Sigmoid colon (tissue), 6 donors: ENCODE measurements at regions not wholly inside any gene's neighbourhood (a gene's known extent, or its start where the extent isn't known, plus 50 kb on each side); places are given as distances from the start of the nearest gene placed in this dataset.

Experiments
- DNase-seq: peaks from one replicate; pipeline ENCODE4 v3.0.0-alpha.2; 2019
- H3K27ac ChIP-seq, 4 donors: fragments of 200-600 bp; sonication (generic); one replicate each; pipeline ENCODE4 v1.5.1; 2016 to 2019; ENCODE audit warnings: mild to moderate bottlenecking in 1 of 4
- H3K27me3 ChIP-seq, 3 donors: fragments of 200-600 bp; sonication (generic); one replicate each; pipeline ENCODE4 v1.5.1; 2019; ENCODE audit warnings: mild to moderate bottlenecking in 1 of 3
- H3K36me3 ChIP-seq, 4 donors: fragments of 200-600 bp; sonication (generic); one replicate each; pipeline ENCODE4 v1.5.1; 2016 to 2019
- H3K4me1 ChIP-seq, 4 donors: fragments of 200-600 bp; sonication (generic); one replicate each; pipeline ENCODE4 v1.5.1; 2017 to 2019
- H3K4me3 ChIP-seq, 4 donors: fragments of 200-600 bp; sonication (generic); one replicate each; pipeline ENCODE4 v1.5.1; 2017 to 2019; ENCODE audit warnings: mild to moderate bottlenecking in 2 of 4, moderate library complexity in 1 of 4
- H3K9me3 ChIP-seq, 4 donors: fragments of 200-600 bp in 3 of 4; sonication (generic) in 3 of 4; one replicate each; pipeline versions ENCODE4 v1.5.1 to v1.6.1; 2013 to 2019
- EP300 ChIP-seq, 4 donors: sonication (generic); formaldehyde crosslinking; IDR thresholded peaks; one replicate each; pipeline ENCODE4 v1.6.1; 2017; ENCODE audit warnings: antibody characterized with exemption in 4 of 4
- POLR2A ChIP-seq, 2 donors: fragments of 450-650 bp; IDR thresholded peaks; one replicate each; pipeline ENCODE4 v1.6.1; 2016; ENCODE audit warnings: antibody characterized with exemption in 2 of 2, mild to moderate bottlenecking in 2 of 2, moderate library complexity in 2 of 2
- POLR2AphosphoS5 ChIP-seq, 4 donors: sonication (generic); formaldehyde crosslinking; IDR thresholded peaks; one replicate each; pipeline ENCODE4 v1.6.1; 2017; ENCODE audit warnings: antibody characterized with exemption in 4 of 4
- WGBS, 2 donors: extraction: QIAGEN DNeasy Blood & Tissue Kit; methylation state at CpG; one replicate each; pipeline ENCODE4 v1.1.7; 2013; 5-methylcytosine and 5-hydroxymethylcytosine counted together
- intact Hi-C: fragments of 100-400 bp; cut with DNase I; formaldehyde crosslinking; loops from one replicate; pipeline ENCODE4 v1.15.1; 2023
- TF ChIP-seq, protein P1 (sequence below), 4 experiments: fragments of 450-650 bp in 3 of 4; fragments of 200-600 bp in 1 of 4; IDR thresholded peaks; one replicate each; pipeline ENCODE4 v1.5.1; 2016 to 2019; ENCODE audit warnings: antibody characterized with exemption in 4 of 4, mild to moderate bottlenecking in 3 of 4, moderate library complexity in 2 of 4
- donor health status: healthy with polysubstance abuse.
- donor health status: healthy.

DNA sequence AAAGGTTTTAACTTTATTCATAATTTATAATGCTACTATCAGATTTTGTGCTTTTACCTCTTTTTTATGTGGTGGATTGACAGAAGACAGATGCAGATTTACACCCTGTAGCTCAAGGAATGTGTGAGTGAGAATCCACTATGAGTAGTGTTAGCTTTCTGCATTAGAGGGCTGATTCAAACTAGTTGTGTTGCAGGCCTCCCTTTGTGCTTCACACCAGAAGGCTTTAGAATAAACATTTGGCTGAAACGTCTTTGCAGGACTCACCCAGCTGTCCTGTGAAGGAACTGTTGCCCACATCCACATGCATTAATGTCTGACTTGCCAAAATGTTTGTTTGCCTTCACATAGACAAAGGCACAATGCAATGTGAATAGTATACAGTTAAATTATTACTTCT is 127.0 kb downstream of the PCDH7 start:
- H3K9me3 ChIP-seq: no peaks in the 10 kb centered on the region
- peak overlapping the region in 2 of 4 donors; percentile 30 to 36 for H3K27ac ChIP-seq
- no peak for TF ChIP-seq EP300 (IDR thresholded peaks at IDR 0.05)
- 24 to 38% methylated on average over 1 of the region's 1 CpG for WGBS, 2 donors
- no peaks in the 10 kb centered on the region for H3K36me3 ChIP-seq
- H3K27me3 ChIP-seq: no peaks in the 10 kb centered on the region
- no peak for DNase-seq
- intact Hi-C loops: no loop called here
- no peak overlapping the region for H3K4me3 ChIP-seq
- peaks cover 0 to 36% (median 19%) of the 10 kb centered on the region in 4 donors for H3K4me1 ChIP-seq

GRCh38 chr4:30847958-30848357 is 127.8 kb downstream of the PCDH7 start:
- TF ChIP-seq, protein P1, sequence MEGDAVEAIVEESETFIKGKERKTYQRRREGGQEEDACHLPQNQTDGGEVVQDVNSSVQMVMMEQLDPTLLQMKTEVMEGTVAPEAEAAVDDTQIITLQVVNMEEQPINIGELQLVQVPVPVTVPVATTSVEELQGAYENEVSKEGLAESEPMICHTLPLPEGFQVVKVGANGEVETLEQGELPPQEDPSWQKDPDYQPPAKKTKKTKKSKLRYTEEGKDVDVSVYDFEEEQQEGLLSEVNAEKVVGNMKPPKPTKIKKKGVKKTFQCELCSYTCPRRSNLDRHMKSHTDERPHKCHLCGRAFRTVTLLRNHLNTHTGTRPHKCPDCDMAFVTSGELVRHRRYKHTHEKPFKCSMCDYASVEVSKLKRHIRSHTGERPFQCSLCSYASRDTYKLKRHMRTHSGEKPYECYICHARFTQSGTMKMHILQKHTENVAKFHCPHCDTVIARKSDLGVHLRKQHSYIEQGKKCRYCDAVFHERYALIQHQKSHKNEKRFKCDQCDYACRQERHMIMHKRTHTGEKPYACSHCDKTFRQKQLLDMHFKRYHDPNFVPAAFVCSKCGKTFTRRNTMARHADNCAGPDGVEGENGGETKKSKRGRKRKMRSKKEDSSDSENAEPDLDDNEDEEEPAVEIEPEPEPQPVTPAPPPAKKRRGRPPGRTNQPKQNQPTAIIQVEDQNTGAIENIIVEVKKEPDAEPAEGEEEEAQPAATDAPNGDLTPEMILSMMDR (IDR thresholded peaks at IDR 0.05): no peak
- TF ChIP-seq EP300 (IDR thresholded peaks at IDR 0.05): no peak
- no peak for TF ChIP-seq POLR2AphosphoS5 (IDR thresholded peaks at IDR 0.05)
- no peak for TF ChIP-seq POLR2A (IDR thresholded peaks at IDR 0.05)
- DNase-seq: no peak
- Histone ChIP-seq H3K4me1 (peaks cover 0 to 36% (median 19%) of the 10 kb centered on the region in 4 donors), H3K27me3 (no peaks in the 10 kb centered on the region), H3K9me3 (no peaks in the 10 kb centered on the region), H3K36me3 (no peaks in the 10 kb centered on the region), H3K4me3 (no peak overlapping the region), H3K27ac (peak overlapping the region in 1 of 4 donors; percentile 36)
- WGBS, 2 donors: 85 to 91% methylated on average over 1 of the region's 1 CpG
- intact Hi-C loops: no loop called here

GRCh38 chr4:30854531-30854930 is 134.4 kb downstream of the PCDH7 start:
- no peak overlapping the region for H3K27ac ChIP-seq
- no peaks in the 10 kb centered on the region for H3K9me3 ChIP-seq
- H3K36me3 ChIP-seq: no peaks in the 10 kb centered on the region
- H3K27me3 ChIP-seq: no peaks in the 10 kb centered on the region
- no peak overlapping the region for H3K4me3 ChIP-seq
- no peak for DNase-seq
- intact Hi-C loops: no loop called here
- TF ChIP-seq, protein P1 (IDR thresholded peaks at IDR 0.05): no peak
- TF ChIP-seq EP300 (IDR thresholded peaks at IDR 0.05) (no peak), POLR2A (IDR thresholded peaks at IDR 0.05) (no peak), POLR2AphosphoS5 (IDR thresholded peaks at IDR 0.05) (no peak)
- WGBS, 2 donors: 74 to 79% methylated on average over 3 of the region's 3 CpGs
- peaks cover 0 to 45% (median 13%) of the 10 kb centered on the region in 4 donors for H3K4me1 ChIP-seq

- Histone ChIP-seq H3K9me3 (no peaks in the 10 kb centered on the region), H3K27ac (peak overlapping the region in 2 of 4 donors; percentile 4 to 9), H3K4me3 (no peak overlapping the region), H3K4me1 (peaks cover 0 to 47% (median 13%) of the 10 kb centered on the region in 4 donors), H3K36me3 (no peaks in the 10 kb centered on the region), H3K27me3 (no peaks in the 10 kb centered on the region)
- TF ChIP-seq EP300 (IDR thresholded peaks at IDR 0.05): no peak
- TF ChIP-seq POLR2A (IDR thresholded peaks at IDR 0.05): no peak
- no peak for TF ChIP-seq POLR2AphosphoS5 (IDR thresholded peaks at IDR 0.05)
- TF ChIP-seq, protein P1 (IDR thresholded peaks at IDR 0.05): no peak
- no peak for DNase-seq
- 85 to 87% methylated on average over 3 of the region's 3 CpGs for WGBS, 2 donors
- intact Hi-C loops: no loop called here
These were observed 135.1 kb downstream of the PCDH7 start for GRCh38 chr4:30855232-30855631.

GRCh38 chr4:30856795-30857564 is 136.8 kb downstream of the PCDH7 start:
- TF ChIP-seq POLR2AphosphoS5 (IDR thresholded peaks at IDR 0.05) (no peak), POLR2A (IDR thresholded peaks at IDR 0.05) (no peak), EP300 (IDR thresholded peaks at IDR 0.05) (no peak)
- TF ChIP-seq, protein P1 (IDR thresholded peaks at IDR 0.05): no peak
- no peak for DNase-seq
- intact Hi-C loops: no loop called here
- Histone ChIP-seq H3K9me3 (no peaks in the 10 kb centered on the region), H3K27me3 (no peaks in the 10 kb centered on the region), H3K4me3 (no peak overlapping the region), H3K36me3 (no peaks in the 10 kb centered on the region), H3K4me1 (peaks cover 0 to 60% (median 20%) of the 10 kb centered on the region in 4 donors), H3K27ac (peak overlapping the region; percentile 8 to 57 (median 46))
- 79 to 81% methylated on average over 6 of the region's 6 CpGs for WGBS, 2 donors
